ENCODE measurements at regions not wholly inside any gene's neighbourhood (a gene's known extent, or its start where the extent isn't known, plus 50 kb on each side); places are given as distances from the start of the nearest gene placed in this dataset.

GRCh38 chr16:85984947-85985451, 86.0 kb downstream of the IRF8 start:
- peaks cover 60 to 94% (median 92%) of the 10 kb centered on the region in 3 donors for H3K4me1 Mint-ChIP-seq
- H3K27ac Mint-ChIP-seq = peak overlapping the region; percentile 80 to 94 (median 92)
- H3K4me3 Mint-ChIP-seq = peak overlapping the region in 7 of 8 donors; percentile 58 to 88 (median 78)
- H3K27me3 Mint-ChIP-seq = no peaks in the 10 kb centered on the region
- no peaks in the 10 kb centered on the region for H3K9me3 Mint-ChIP-seq
- ATAC-seq (ENCODE audit: low read depth in 2 of 2) (peak; percentile 27 to 35), DNase-seq (peak; percentile 46)
- H3K36me3 Mint-ChIP-seq = no peaks in the 10 kb centered on the region

GRCh38 chr16:85986931-85987749, 88.2 kb downstream of the IRF8 start:
- ATAC-seq (ENCODE audit: low read depth in 2 of 2) (no peak), DNase-seq (no peak)
- Mint-ChIP-seq H3K4me1 (peaks cover 67 to 100% (median 95%) of the 10 kb centered on the region in 3 donors), H3K9me3 (peaks cover 0 to 5% (median 0%) of the 10 kb centered on the region in 7 donors), H3K27me3 (no peaks in the 10 kb centered on the region), H3K4me3 (peak overlapping the region; percentile 29 to 89 (median 56)), H3K27ac (peak overlapping the region; percentile 7 to 96 (median 90)), H3K36me3 (no peaks in the 10 kb centered on the region)

- DNase-seq = no peak
- peak overlapping the region; percentile 84 to 97 (median 96) for H3K27ac Mint-ChIP-seq
- H3K9me3 Mint-ChIP-seq = peaks cover 0 to 5% (median 0%) of the 10 kb centered on the region in 7 donors
- H3K36me3 Mint-ChIP-seq = no peaks in the 10 kb centered on the region
- peak overlapping the region in 5 of 8 donors; percentile 14 to 88 (median 78) for H3K4me3 Mint-ChIP-seq
- ATAC-seq (ENCODE audit: low read depth in 2 of 2) = no peak
- H3K27me3 Mint-ChIP-seq = no peaks in the 10 kb centered on the region
- H3K4me1 Mint-ChIP-seq = peaks cover 68 to 100% (median 94%) of the 10 kb centered on the region in 3 donors
Measured at GRCh38 chr16:85987750-85988078, 88.8 kb downstream of the IRF8 start.

- ATAC-seq (ENCODE audit: low read depth in 2 of 2) = no peak
- H3K27me3 Mint-ChIP-seq = no peaks in the 10 kb centered on the region
- peaks cover 72 to 100% (median 93%) of the 10 kb centered on the region in 3 donors for H3K4me1 Mint-ChIP-seq
- peak overlapping the region; percentile 53 to 97 (median 96) for H3K27ac Mint-ChIP-seq
- no peak for DNase-seq
- peaks cover 0 to 5% (median 0%) of the 10 kb centered on the region in 7 donors for H3K9me3 Mint-ChIP-seq
- no peaks in the 10 kb centered on the region for H3K36me3 Mint-ChIP-seq
- peak overlapping the region; percentile 19 to 88 (median 82) for H3K4me3 Mint-ChIP-seq
Measured at GRCh38 chr16:85988306-85988705, 89.3 kb downstream of the IRF8 start.

GRCh38 chr16:85988723-85989313, 89.9 kb downstream of the IRF8 start:
- Mint-ChIP-seq H3K4me1 (peaks cover 72 to 98% (median 88%) of the 10 kb centered on the region in 3 donors), H3K27me3 (no peaks in the 10 kb centered on the region), H3K9me3 (peaks cover 0 to 5% (median 0%) of the 10 kb centered on the region in 7 donors), H3K4me3 (peak overlapping the region; percentile 19 to 89 (median 86)), H3K27ac (peak overlapping the region; percentile 53 to 97 (median 96)), H3K36me3 (no peaks in the 10 kb centered on the region)
- peak; percentile 67 to 81 for ATAC-seq (ENCODE audit: low read depth in 2 of 2)
- DNase-seq = peak; percentile 67

GRCh38 chr16:85989376-85989775, 90.4 kb downstream of the IRF8 start:
- Mint-ChIP-seq H3K4me3 (peak overlapping the region in 7 of 8 donors; percentile 19 to 88 (median 85)), H3K4me1 (peaks cover 68 to 95% (median 83%) of the 10 kb centered on the region in 3 donors), H3K27ac (peak overlapping the region; percentile 53 to 97 (median 96)), H3K27me3 (no peaks in the 10 kb centered on the region), H3K9me3 (peaks cover 0 to 5% (median 0%) of the 10 kb centered on the region in 7 donors), H3K36me3 (no peaks in the 10 kb centered on the region)
- ATAC-seq (ENCODE audit: low read depth in 2 of 2) (no peak), DNase-seq (no peak)

- no peak for DNase-seq
- Mint-ChIP-seq H3K27me3 (no peaks in the 10 kb centered on the region), H3K9me3 (peaks cover 0 to 5% (median 0%) of the 10 kb centered on the region in 7 donors), H3K4me1 (peaks cover 67 to 94% (median 79%) of the 10 kb centered on the region in 3 donors), H3K36me3 (no peaks in the 10 kb centered on the region), H3K27ac (peak overlapping the region; percentile 92 to 99 (median 94)), H3K4me3 (peak overlapping the region in 5 of 8 donors; percentile 50 to 78 (median 69))
- no peak for ATAC-seq (ENCODE audit: low read depth in 2 of 2)
Measured at GRCh38 chr16:85989863-85990643, 91.1 kb downstream of the IRF8 start.

GRCh38 chr16:85990861-85991301, 91.9 kb downstream of the IRF8 start:
- Mint-ChIP-seq H3K27me3 (no peaks in the 10 kb centered on the region), H3K27ac (peak overlapping the region; percentile 92 to 99 (median 94)), H3K9me3 (peaks cover 0 to 5% (median 0%) of the 10 kb centered on the region in 7 donors), H3K4me1 (peaks cover 69 to 94% (median 79%) of the 10 kb centered on the region in 3 donors), H3K36me3 (no peaks in the 10 kb centered on the region), H3K4me3 (peak overlapping the region in 6 of 8 donors; percentile 3 to 70 (median 68))
- ATAC-seq (ENCODE audit: low read depth in 2 of 2) (peak; percentile 69 to 78), DNase-seq (peak; percentile 73)

- H3K36me3 Mint-ChIP-seq = no peaks in the 10 kb centered on the region
- peak overlapping the region; percentile 92 to 99 (median 95) for H3K27ac Mint-ChIP-seq
- peak overlapping the region in 3 of 8 donors; percentile 3 to 70 (median 69) for H3K4me3 Mint-ChIP-seq
- H3K27me3 Mint-ChIP-seq = no peaks in the 10 kb centered on the region
- peaks cover 0 to 5% (median 0%) of the 10 kb centered on the region in 7 donors for H3K9me3 Mint-ChIP-seq
- ATAC-seq (ENCODE audit: low read depth in 2 of 2) (no peak), DNase-seq (no peak)
- peaks cover 72 to 94% (median 79%) of the 10 kb centered on the region in 3 donors for H3K4me1 Mint-ChIP-seq
Measured at GRCh38 chr16:85991425-85991824, 92.5 kb downstream of the IRF8 start.

GRCh38 chr16:85991856-85992255, 92.9 kb downstream of the IRF8 start:
- H3K4me3 Mint-ChIP-seq = peak overlapping the region in 2 of 8 donors; percentile 12 to 59
- peaks cover 71 to 94% (median 79%) of the 10 kb centered on the region in 3 donors for H3K4me1 Mint-ChIP-seq
- peak overlapping the region in 4 of 6 donors; percentile 92 to 96 (median 93) for H3K27ac Mint-ChIP-seq
- no peaks in the 10 kb centered on the region for H3K27me3 Mint-ChIP-seq
- DNase-seq = no peak
- H3K9me3 Mint-ChIP-seq = peaks cover 0 to 5% (median 0%) of the 10 kb centered on the region in 7 donors
- H3K36me3 Mint-ChIP-seq = no peaks in the 10 kb centered on the region
- no peak for ATAC-seq (ENCODE audit: low read depth in 2 of 2)

- peak overlapping the region in 1 of 8 donors; percentile 59 for H3K4me3 Mint-ChIP-seq
- no peaks in the 10 kb centered on the region for H3K36me3 Mint-ChIP-seq
- H3K27ac Mint-ChIP-seq = peak overlapping the region in 5 of 6 donors; percentile 74 to 96 (median 92)
- ATAC-seq (ENCODE audit: low read depth in 2 of 2) = no peak
- peaks cover 67 to 94% (median 77%) of the 10 kb centered on the region in 3 donors for H3K4me1 Mint-ChIP-seq
- no peak for DNase-seq
- peaks cover 0 to 5% (median 0%) of the 10 kb centered on the region in 7 donors for H3K9me3 Mint-ChIP-seq
- H3K27me3 Mint-ChIP-seq = no peaks in the 10 kb centered on the region
Measured at GRCh38 chr16:85992359-85992758, 93.4 kb downstream of the IRF8 start.

- Mint-ChIP-seq H3K9me3 (peaks cover 0 to 5% (median 0%) of the 10 kb centered on the region in 7 donors), H3K4me3 (peak overlapping the region in 1 of 8 donors; percentile 37), H3K27ac (peak overlapping the region in 5 of 6 donors; percentile 81 to 92 (median 91)), H3K4me1 (peaks cover 65 to 93% (median 72%) of the 10 kb centered on the region in 3 donors), H3K27me3 (no peaks in the 10 kb centered on the region), H3K36me3 (no peaks in the 10 kb centered on the region)
- DNase-seq (no peak), ATAC-seq (ENCODE audit: low read depth in 2 of 2) (no peak)
Measured at GRCh38 chr16:85992779-85993178, 93.8 kb downstream of the IRF8 start.

Data from naive B cell (primary cell).